ENCODE measurements at regions not wholly inside any gene's neighbourhood (a gene's known extent, or its start where the extent isn't known, plus 50 kb on each side); places are given as distances from the start of the nearest gene placed in this dataset.
"Not testable (repeated sequence)": the region's sequence is repeated elsewhere in the genome, so short reads cannot be mapped to it uniquely, and the experiment has no call there.

DNA sequence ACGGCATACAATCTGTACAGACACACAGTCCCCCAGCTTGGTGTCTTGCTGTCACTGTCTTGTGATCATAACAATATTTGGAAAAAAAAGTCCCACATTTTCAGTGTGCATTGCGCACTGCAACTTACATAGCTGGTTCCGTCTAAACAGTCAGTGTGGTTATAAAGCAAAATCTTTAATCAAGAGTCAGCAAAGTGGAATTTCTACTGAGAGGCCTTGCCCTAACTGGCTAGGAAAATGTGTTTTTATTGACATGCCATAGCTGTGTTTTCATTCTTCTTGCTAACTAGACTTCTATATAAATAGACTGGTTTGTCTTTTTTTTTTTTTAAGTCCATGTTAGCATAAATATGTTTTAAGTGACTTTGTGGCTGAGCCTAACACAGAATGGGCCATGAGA lies 174.8 kb downstream of the POLR2M start:
- DNase-seq (ENCODE audit: low spot score): no peak

DNA sequence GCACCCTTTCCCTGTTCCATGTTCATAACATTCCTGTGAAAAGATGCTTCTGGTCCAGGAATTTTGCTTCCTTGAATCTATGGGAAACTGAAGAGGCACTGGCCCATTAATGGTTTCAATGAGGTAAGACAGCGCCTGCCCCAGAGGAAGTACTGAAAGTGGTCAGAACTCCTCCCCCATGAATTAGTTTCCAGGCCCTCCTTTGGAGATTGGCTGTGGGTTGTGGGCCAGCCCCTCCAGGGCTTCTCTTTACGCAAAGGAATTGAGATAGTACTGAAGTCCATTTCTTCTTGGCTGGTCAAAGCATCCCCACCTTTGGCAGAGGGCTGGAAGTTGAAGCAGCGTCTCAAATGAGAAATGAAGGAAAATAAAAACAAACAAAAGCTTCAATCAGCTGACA lies 175.5 kb downstream of the POLR2M start:
- DNase-seq (ENCODE audit: low spot score): no peak

DNA sequence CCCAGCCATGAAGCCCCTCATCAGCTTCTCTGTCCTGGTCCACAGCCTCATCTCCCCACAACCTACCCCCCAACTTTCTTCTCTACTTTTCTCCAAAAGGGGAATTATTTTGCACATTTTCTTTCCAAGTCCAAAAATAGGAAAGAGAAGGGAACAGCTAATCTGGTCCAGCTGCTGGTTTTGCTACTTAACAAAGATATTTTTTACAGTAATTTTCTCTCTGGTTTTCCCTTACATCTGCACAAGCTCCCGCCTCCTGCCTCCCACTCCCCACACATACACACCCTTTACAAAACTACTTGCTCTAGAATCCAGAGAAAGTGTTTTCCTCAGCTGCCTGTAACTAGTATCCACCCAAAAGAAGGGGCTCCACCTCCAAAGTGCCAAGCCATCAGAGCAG lies 177.2 kb downstream of the POLR2M start:
- DNase-seq (ENCODE audit: low spot score): no peak

- DNase-seq (ENCODE audit: low spot score): no peak
These were observed 178.4 kb downstream of the POLR2M start for GRCh38 chr15:57884936-57885335.

DNA sequence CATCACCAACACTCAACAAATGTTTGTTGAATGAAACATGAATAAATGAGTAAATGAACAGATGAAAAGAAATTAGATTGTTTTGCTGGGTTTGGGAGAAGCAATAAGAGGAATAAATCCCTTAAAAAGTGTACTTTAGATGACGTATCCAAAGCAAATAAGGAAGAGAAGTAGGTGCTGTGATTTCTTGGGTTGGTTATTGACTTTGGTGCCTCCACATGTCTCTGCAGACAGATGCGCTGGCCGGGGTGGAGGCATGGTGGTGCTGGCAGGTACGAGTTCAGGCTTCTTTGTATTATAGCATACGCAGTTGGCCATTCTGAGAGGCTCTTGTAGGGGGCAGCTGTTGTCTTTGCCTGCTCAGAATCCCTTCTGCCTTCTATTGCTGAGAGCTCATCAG lies 178.9 kb downstream of the POLR2M start:
- no peak for DNase-seq (ENCODE audit: low spot score)

- DNase-seq (ENCODE audit: low spot score): no peak
These were observed 177.7 kb downstream of the ALDH1A2 start for GRCh38 chr15:57887825-57888224.

- no peak for DNase-seq (ENCODE audit: low spot score)
These were observed 175.2 kb downstream of the ALDH1A2 start for GRCh38 chr15:57890351-57890750.

DNA sequence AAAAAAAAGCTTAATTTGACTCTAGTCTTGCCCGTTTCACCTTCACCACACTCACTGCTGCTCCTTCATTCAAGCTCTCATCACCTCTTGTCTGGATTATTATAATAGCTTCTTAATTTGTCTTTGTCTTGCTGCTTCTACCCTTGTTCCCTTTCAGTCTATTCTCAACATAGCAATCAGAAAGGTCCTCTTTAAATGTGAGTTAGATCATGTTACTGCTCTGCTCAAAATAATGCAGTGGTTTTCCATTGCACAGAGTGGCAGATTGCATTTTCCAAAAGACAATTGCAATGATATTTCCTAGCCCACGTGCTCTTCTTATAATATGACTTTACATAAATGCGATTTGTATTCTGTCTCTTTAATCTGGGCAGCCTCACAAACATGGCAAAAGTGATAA lies 174.6 kb downstream of the ALDH1A2 start:
- DNase-seq (ENCODE audit: low spot score): no peak

DNA sequence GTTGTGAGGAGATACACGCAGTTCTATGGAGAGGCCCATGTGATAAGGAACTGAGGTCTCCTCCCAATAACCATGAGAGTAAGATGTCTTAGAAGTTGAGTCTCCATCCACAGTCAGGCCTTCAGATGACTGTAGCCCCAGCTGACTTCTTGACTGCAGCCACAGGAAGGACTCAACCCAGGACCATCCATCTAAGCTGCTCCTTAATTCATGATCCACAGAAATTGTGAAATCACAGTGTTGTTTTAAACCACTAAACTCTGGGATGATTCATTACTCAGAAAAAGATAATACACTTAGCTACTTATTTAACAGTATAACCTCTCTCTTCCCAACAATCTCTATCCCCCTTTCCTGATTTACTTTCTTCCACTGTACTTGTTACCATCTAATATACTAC lies 173.3 kb downstream of the ALDH1A2 start:
- DNase-seq (ENCODE audit: low spot score): no peak

- DNase-seq (ENCODE audit: low spot score): no peak
These were observed 172.5 kb downstream of the ALDH1A2 start for GRCh38 chr15:57893040-57893439.

DNA sequence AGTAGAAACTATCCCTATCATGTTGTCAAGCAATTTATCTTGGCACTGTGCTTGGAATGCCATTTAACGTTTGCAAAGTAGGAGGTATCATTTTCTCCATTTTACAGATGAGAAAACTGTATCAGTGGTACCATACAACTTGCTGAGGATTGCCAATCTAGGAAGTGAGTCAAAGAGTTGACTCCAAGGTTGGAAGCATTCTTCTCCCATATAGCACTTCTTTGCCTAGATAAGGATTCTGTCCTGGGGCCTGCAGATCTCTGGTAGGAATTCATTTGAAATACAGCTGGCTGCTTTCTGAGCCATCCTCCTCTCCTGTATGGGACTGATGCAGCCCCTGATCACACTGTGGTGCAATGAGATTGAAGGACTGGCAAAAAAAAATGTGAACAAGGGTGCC lies 170.2 kb downstream of the ALDH1A2 start:
- DNase-seq (ENCODE audit: low spot score): no peak

GRCh38 chr15:57896114-57896513 lies 169.4 kb downstream of the ALDH1A2 start:
- no peak for DNase-seq (ENCODE audit: low spot score)

DNA sequence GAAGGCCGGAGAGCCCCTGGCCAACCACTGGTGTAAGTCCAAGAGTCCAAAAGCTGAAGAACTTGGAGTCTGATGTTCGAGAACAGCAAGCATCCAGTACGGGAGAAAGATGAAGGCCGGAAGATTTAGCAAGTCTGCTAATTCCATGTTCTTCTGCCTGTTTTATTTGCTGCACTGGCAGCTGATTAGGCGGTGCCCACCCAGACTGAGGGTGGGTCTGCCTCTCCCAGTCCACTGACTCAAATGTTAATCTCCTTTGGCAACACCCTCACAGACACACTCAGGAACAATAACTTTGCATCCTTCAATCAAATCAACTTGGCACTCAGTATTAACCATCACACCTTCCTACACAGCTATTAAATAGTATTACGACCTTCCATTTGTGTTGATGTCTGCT lies 168.6 kb downstream of the ALDH1A2 start:
- DNase-seq (ENCODE audit: low spot score): not testable (repeated sequence)

GRCh38 chr15:57897870-57898269 lies 167.6 kb downstream of the ALDH1A2 start:
- no peak for DNase-seq (ENCODE audit: low spot score)

DNA sequence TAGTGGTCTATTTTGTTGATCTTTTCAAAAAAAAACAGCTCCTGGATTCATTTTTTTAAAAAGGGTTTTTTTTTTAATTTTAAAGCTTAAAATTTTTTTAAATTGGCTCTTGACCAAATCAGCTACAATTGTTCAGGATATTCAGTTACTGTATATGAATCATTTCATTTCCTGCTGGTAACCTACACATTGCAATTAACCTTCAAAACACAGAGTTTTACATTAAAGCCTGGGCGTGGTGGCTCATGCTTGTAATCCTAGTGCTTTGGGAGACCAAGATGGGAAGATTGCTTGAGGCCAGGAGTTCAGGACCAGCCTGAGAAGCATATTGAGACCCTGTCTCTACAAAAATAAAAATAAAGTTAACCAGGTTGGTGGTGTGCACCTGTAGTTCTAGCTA lies 163.4 kb downstream of the ALDH1A2 start:
- no peak for DNase-seq (ENCODE audit: low spot score)

All from ecto neural progenitor cell (in vitro differentiated cells).